Breast epithelium (tissue), 4 donors: ENCODE measurements at regions not wholly inside any gene's neighbourhood (a gene's known extent, or its start where the extent isn't known, plus 50 kb on each side); places are given as distances from the start of the nearest gene placed in this dataset.

Experiments used
- DNase-seq, 2 donors: peaks; one replicate each; pipeline ENCODE4 v3.0.0-alpha.2; 2019; ENCODE audit warnings: low spot score in 2 of 2
- H3K27ac ChIP-seq, 2 donors: fragments of 200-600 bp; sonication (generic) in 1 of 2; one replicate each; pipeline ENCODE4 v1.5.1; 2016 to 2019; ENCODE audit warnings: mild to moderate bottlenecking in 1 of 2
- H3K27me3 ChIP-seq, 2 donors: fragments of 200-600 bp; sonication (generic) in 1 of 2; one replicate each; pipeline versions ENCODE4 v1.5.1 to v1.6.0; 2017 to 2019; ENCODE audit warnings: control low read depth in 1 of 2, mild to moderate bottlenecking in 1 of 2
- H3K36me3 ChIP-seq: fragments of 200-600 bp; one replicate; pipeline ENCODE4 v1.5.1; 2019
- H3K4me1 ChIP-seq, 2 donors: fragments of 200-600 bp; sonication (generic); one replicate each; pipeline ENCODE4 v1.5.1; 2016 to 2019; ENCODE audit warnings: control low read depth in 1 of 2
- H3K4me3 ChIP-seq, 3 donors: fragments of 200-600 bp; sonication (generic); 1 replicate in 2 of 3; 2 replicates in 1 of 3; pipeline ENCODE4 v1.5.1; 2016 to 2019; ENCODE audit warnings: mild to moderate bottlenecking in 3 of 3, moderate library complexity in 2 of 3
- H3K9me3 ChIP-seq, 2 donors: fragments of 200-600 bp; sonication (generic) in 1 of 2; one replicate each; pipeline ENCODE4 v1.5.1; 2016 to 2019; ENCODE audit warnings: control low read depth in 1 of 2
- CTCF ChIP-seq, 3 donors: fragments of 450-650 bp; IDR thresholded peaks; one replicate each; pipeline ENCODE4 v1.5.1; 2016 to 2017; ENCODE audit warnings: antibody characterized with exemption in 3 of 3, mild to moderate bottlenecking in 3 of 3, moderate library complexity in 3 of 3
- POLR2A ChIP-seq: fragments of 450-650 bp; IDR thresholded peaks from one replicate; pipeline ENCODE4 v1.6.1; 2016; ENCODE audit warnings: antibody characterized with exemption, mild to moderate bottlenecking, moderate library complexity
- POLR2AphosphoS5 ChIP-seq, 3 donors: sonication (generic); formaldehyde crosslinking; IDR thresholded peaks; one replicate each; pipeline ENCODE4 v1.6.1; 2017; ENCODE audit warnings: antibody characterized with exemption in 3 of 3
- intact Hi-C: fragments of 100-400 bp; cut with DNase I; formaldehyde crosslinking; loops from one replicate; pipeline ENCODE4 v1.15.1; 2023; ENCODE audit warnings: low total_unique reads

- DNase-seq: no peak
- Histone ChIP-seq H3K36me3 (no peaks in the 10 kb centered on the region), H3K4me1 (peaks cover 0 to 4% of the 10 kb centered on the region in 2 donors), H3K4me3 (no peak overlapping the region), H3K9me3 (no peaks in the 10 kb centered on the region), H3K27ac (no peak overlapping the region), H3K27me3 (no peaks in the 10 kb centered on the region)
- intact Hi-C loops: loop anchor here (2.0 kb wide), 1 partner anchor 37 kb away; no protein-coding TSS in a partner anchor
- TF ChIP-seq POLR2A (no peak), CTCF (IDR thresholded peaks at IDR 0.05) (no peak), POLR2AphosphoS5 (IDR thresholded peaks at IDR 0.05) (no peak)
Measured at GRCh38 chr6:106789428-106790148, 160.2 kb downstream of the QRSL1 start.

- H3K9me3 ChIP-seq: no peaks in the 10 kb centered on the region
- peaks cover 0 to 4% of the 10 kb centered on the region in 2 donors for H3K4me1 ChIP-seq
- TF ChIP-seq CTCF (IDR thresholded peaks at IDR 0.05): no peak
- no peak for TF ChIP-seq POLR2AphosphoS5 (IDR thresholded peaks at IDR 0.05)
- no peak for TF ChIP-seq POLR2A
- DNase-seq: no peak
- no peak overlapping the region for H3K27ac ChIP-seq
- no peaks in the 10 kb centered on the region for H3K36me3 ChIP-seq
- no peaks in the 10 kb centered on the region for H3K27me3 ChIP-seq
- no peak overlapping the region for H3K4me3 ChIP-seq
- intact Hi-C loops: loop anchor here (2.0 kb wide), 1 partner anchor 36 kb away; no protein-coding TSS in a partner anchor
Measured at GRCh38 chr6:106788761-106789160, 159.4 kb downstream of the QRSL1 start.

DNA sequence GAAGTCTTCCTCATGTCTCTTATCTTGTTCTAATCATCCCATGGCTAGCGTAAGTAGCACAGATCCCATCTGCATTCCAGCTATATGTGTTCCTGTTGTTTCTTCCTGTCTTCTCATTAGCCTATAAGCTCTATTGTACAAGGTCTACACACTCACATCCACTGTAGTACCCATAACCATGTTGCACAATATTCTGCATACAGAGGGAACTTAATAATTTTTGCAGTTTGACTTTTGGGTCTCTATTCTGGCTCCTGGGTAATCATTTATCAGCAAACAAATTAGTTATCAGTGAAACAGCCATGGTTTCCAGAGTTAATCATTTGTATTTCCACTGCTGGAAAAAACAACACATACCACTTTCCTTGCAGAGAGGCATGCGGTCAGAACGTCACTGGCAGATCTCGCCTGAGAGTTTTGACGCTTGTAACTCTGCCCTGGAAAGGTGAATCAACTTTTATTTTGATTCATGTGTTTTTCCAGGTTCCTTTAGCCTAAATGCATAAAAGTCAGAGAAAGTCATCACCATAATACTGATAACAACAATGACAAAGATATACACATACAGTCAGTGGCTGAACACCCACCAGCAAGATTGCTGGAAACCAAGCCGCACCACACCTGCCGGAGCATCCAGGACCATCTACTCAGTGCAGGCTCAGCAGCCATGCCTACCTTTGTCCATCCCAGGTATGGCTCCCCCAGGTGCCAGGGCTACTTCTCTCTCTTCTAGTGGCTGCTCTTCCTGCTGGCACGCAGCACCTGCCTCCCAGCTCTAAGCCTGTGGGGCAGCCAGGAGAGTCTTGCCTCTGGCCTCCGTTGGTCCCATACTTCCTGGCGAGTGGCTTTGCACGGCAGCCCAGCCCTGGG is 158.2 kb downstream of the QRSL1 start:
- no peaks in the 10 kb centered on the region for H3K27me3 ChIP-seq
- peaks cover 0 to 4% of the 10 kb centered on the region in 2 donors for H3K4me1 ChIP-seq
- H3K27ac ChIP-seq: no peak overlapping the region
- intact Hi-C loops: loop anchor here (2.0 kb wide), 1 partner anchor 35 kb away; no protein-coding TSS in a partner anchor
- no peaks in the 10 kb centered on the region for H3K9me3 ChIP-seq
- TF ChIP-seq POLR2A (no peak), POLR2AphosphoS5 (IDR thresholded peaks at IDR 0.05) (no peak), CTCF (IDR thresholded peaks at IDR 0.05) (no peak)
- no peak overlapping the region for H3K4me3 ChIP-seq
- no peak for DNase-seq
- no peaks in the 10 kb centered on the region for H3K36me3 ChIP-seq

DNA sequence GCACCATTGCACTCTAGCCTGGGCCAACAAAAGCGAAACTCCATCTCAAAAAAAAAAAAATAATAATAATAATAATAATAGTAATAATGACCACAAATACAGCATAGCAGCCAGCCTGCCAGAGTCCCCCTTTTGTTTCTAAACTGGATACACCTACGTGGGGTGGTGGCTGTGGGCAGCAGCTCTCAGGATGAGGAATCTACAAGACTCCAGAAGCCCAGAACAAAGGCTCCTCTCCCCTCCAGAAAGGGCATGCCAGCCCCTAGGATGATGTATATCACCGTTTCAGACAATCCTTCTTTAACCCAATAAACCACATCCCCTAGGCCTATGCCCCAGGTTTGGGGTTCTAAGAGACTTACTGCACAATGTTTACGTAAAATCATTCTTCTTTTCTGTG is 155.9 kb downstream of the QRSL1 start:
- no peaks in the 10 kb centered on the region for H3K4me1 ChIP-seq
- H3K27me3 ChIP-seq: no peaks in the 10 kb centered on the region
- H3K4me3 ChIP-seq: no peak overlapping the region
- no peak for DNase-seq
- H3K36me3 ChIP-seq: no peaks in the 10 kb centered on the region
- intact Hi-C loops: no loop called here
- TF ChIP-seq POLR2A (no peak), POLR2AphosphoS5 (IDR thresholded peaks at IDR 0.05) (no peak), CTCF (IDR thresholded peaks at IDR 0.05) (no peak)
- H3K9me3 ChIP-seq: no peaks in the 10 kb centered on the region
- H3K27ac ChIP-seq: no peak overlapping the region
